HG03460 (cell line): ENCODE measurements at regions not wholly inside any gene's neighbourhood (a gene's known extent, or its start where the extent isn't known, plus 50 kb on each side); places are given as distances from the start of the nearest gene placed in this dataset.
"Not testable (repeated sequence)": the region's sequence is repeated elsewhere in the genome, so short reads cannot be mapped to it uniquely, and the experiment has no call there.

Source experiments
- ATAC-seq: cut with Tn5 transposase; IDR thresholded peaks from one replicate; pipeline ENCODE4 v1.9.1; 2021; ENCODE audit not compliant: unreplicated experiment

GRCh38 chr6:40849546-40849945 is 189.5 kb downstream of the UNC5CL start:
- ATAC-seq, result no peak

GRCh38 chr6:40848868-40849514 is 190.0 kb downstream of the UNC5CL start:
- no peak for ATAC-seq

GRCh38 chr6:40848038-40848437 is 191.0 kb downstream of the UNC5CL start:
- no peak for ATAC-seq

GRCh38 chr6:40845553-40845952 is 193.5 kb downstream of the UNC5CL start:
- no peak for ATAC-seq

GRCh38 chr6:40844246-40844645 is 194.8 kb downstream of the UNC5CL start:
- no peak for ATAC-seq

- ATAC-seq, result no peak
These were observed 197.3 kb downstream of the UNC5CL start for GRCh38 chr6:40841721-40842120.

- no peak for ATAC-seq
These were observed 206.3 kb downstream of the UNC5CL start for GRCh38 chr6:40832691-40833090.

GRCh38 chr6:40831381-40831780 is 207.6 kb downstream of the UNC5CL start:
- no peak for ATAC-seq

- no peak for ATAC-seq
These were observed 213.9 kb downstream of the UNC5CL start for GRCh38 chr6:40825102-40825501.

- not testable (repeated sequence) for ATAC-seq
These were observed 214.8 kb downstream of the UNC5CL start for GRCh38 chr6:40823917-40824891.

GRCh38 chr6:40822619-40823018 is 216.4 kb downstream of the UNC5CL start:
- no peak for ATAC-seq

GRCh38 chr6:40819182-40819834 is 219.7 kb downstream of the UNC5CL start:
- ATAC-seq, result no peak

- ATAC-seq, result no peak
These were observed 221.7 kb downstream of the UNC5CL start for GRCh38 chr6:40817369-40817768.

- no peak for ATAC-seq
These were observed 222.4 kb downstream of the UNC5CL start for GRCh38 chr6:40816601-40817000.

- no peak for ATAC-seq
These were observed 223.3 kb downstream of the UNC5CL start for GRCh38 chr6:40815731-40816130.

- ATAC-seq, result no peak
These were observed 223.0 kb upstream of the LRFN2 start for GRCh38 chr6:40810171-40810570.

GRCh38 chr6:40809627-40810026 is 222.5 kb upstream of the LRFN2 start:
- no peak for ATAC-seq

- ATAC-seq, result no peak
These were observed 220.3 kb upstream of the LRFN2 start for GRCh38 chr6:40807484-40807883.

- ATAC-seq, result no peak
These were observed 219.2 kb upstream of the LRFN2 start for GRCh38 chr6:40806256-40806864.

GRCh38 chr6:40805336-40805735 is 218.2 kb upstream of the LRFN2 start:
- ATAC-seq, result no peak

GRCh38 chr6:40804905-40805304 is 217.7 kb upstream of the LRFN2 start:
- ATAC-seq, result no peak
